GM12891 (cell line): ENCODE measurements at regions not wholly inside any gene's neighbourhood (a gene's known extent, or its start where the extent isn't known, plus 50 kb on each side); places are given as distances from the start of the nearest gene placed in this dataset.

ENCODE experiments used
- POLR2A ChIP-seq: IDR thresholded peaks from 2 replicates; pipeline ENCODE4 v1.6.1; 2011; ENCODE audit warnings: low read depth, low read length, control low read depth
- POLR2AphosphoS5 ChIP-seq: IDR thresholded peaks from 2 replicates; pipeline ENCODE4 v1.6.1; 2011; ENCODE audit warnings: low read depth, low read length, control low read depth

- no peak for TF ChIP-seq POLR2A
- TF ChIP-seq POLR2AphosphoS5, result no peak
These were observed 837.9 kb upstream of the LCORL start for GRCh38 chr4:18859468-18859867.
